ENCODE measurements at regions not wholly inside any gene's neighbourhood (a gene's known extent, or its start where the extent isn't known, plus 50 kb on each side); places are given as distances from the start of the nearest gene placed in this dataset.

DNA sequence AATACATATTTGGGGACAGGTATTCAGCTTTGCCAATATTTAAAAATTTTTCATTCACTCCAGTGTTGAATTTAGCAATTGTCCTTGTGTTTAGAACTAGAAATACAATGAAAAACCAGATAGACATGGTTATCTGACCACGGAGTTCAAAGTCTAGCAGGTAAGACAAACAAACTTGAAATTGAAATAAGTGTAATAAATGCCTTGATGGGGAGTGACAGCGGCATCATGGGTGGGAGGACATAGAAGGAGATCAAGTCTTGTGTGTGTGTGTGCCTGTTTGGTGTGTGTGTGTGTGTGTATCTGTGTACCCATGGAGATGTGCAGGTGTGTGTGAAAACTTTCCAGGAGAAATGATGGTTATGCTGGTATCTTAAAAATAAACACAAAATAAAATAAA lies 750.0 kb upstream of the CITED2 start:
- TF ChIP-seq, protein P1, sequence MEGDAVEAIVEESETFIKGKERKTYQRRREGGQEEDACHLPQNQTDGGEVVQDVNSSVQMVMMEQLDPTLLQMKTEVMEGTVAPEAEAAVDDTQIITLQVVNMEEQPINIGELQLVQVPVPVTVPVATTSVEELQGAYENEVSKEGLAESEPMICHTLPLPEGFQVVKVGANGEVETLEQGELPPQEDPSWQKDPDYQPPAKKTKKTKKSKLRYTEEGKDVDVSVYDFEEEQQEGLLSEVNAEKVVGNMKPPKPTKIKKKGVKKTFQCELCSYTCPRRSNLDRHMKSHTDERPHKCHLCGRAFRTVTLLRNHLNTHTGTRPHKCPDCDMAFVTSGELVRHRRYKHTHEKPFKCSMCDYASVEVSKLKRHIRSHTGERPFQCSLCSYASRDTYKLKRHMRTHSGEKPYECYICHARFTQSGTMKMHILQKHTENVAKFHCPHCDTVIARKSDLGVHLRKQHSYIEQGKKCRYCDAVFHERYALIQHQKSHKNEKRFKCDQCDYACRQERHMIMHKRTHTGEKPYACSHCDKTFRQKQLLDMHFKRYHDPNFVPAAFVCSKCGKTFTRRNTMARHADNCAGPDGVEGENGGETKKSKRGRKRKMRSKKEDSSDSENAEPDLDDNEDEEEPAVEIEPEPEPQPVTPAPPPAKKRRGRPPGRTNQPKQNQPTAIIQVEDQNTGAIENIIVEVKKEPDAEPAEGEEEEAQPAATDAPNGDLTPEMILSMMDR (IDR thresholded peaks at IDR 0.05) = no peak
- no peak for TF ChIP-seq POLR2A (IDR thresholded peaks at IDR 0.05)
